ENCODE measurements at regions not wholly inside any gene's neighbourhood (a gene's known extent, or its start where the extent isn't known, plus 50 kb on each side); places are given as distances from the start of the nearest gene placed in this dataset.
A peak's percentile ranks its signal among the peaks of the same experiment; 100 is the strongest.
"Not testable (repeated sequence)": the region's sequence is repeated elsewhere in the genome, so short reads cannot be mapped to it uniquely, and the experiment has no call there.

DNA sequence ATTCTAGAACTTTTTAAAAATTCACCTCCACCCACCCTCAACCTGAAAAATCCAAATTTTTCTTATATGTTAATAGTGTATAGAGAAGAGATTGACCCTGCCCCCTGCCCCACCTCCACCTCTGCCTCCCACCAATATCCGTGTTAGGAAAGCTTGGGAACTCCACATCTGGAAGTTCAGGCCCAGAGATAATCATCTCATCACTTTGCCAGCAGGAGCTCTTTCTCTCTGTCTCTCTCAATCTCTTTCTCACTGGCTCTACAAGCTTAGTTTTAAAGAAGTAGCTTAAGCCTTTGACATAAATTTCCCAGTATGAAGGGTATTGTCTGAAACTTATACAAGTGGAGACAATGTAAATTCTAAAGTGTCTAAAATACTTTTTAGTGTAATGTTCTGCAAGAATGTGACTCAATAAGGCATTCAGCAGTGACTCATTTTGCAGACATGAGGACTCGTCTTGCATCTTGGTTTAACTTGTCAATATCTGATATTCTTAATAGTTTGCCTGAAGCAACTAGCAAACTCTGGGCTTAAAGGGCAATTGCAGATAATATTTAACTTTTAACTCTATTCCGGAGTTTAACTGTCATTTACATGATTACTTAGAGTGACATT lies 299.8 kb upstream of the EPHA3 start:
- peak in 1 of 3 donors; percentile 58 for DNase-seq

GRCh38 chr3:88809993-88810392 lies 297.4 kb upstream of the EPHA3 start:
- peak in 1 of 3 donors; percentile 6 for DNase-seq

- DNase-seq: peak in 1 of 3 donors; percentile 7
These were observed 297.0 kb upstream of the EPHA3 start for GRCh38 chr3:88810455-88810854.

- DNase-seq: no peak
These were observed 296.3 kb upstream of the EPHA3 start for GRCh38 chr3:88811096-88811495.

DNA sequence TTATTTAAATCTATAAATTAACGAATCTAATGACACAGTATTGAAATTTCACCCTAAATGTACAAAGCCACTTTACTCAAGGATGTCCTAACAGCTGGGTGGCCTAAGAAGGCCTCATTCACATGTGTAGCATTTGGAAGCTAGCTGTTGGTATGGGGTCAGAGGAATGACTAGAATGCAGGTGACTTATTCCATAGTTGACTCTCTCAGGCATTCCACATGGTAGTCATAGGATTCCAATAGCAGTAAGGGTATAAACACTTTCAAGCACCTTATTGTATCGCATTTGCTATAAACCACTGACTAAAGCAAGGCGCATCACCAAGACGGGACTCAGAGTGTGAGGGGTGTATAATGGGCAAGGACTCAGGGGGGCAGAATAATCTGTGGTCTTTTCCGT lies 294.8 kb upstream of the EPHA3 start:
- no peak for DNase-seq

DNA sequence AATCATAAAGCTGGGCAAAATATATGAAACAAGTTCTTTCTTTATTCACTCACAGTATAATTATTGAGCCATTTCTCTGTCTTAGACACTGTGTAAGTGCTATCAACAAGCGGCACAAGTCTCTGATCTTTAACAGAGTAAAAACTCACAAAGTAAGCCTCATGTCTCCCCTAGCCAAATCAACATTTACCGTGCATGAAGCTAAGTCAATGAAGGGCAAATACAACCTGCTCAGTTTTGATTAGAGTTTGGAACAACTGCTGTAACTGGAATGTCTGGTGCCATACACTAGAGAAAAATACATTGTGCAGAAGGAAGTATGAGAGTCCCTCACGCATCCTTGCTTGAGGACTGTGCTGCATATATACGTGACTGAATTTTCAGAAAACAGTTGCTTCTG lies 291.0 kb upstream of the EPHA3 start:
- DNase-seq: no peak

- DNase-seq: peak in 1 of 3 donors; percentile 17
These were observed 282.5 kb upstream of the EPHA3 start for GRCh38 chr3:88824666-88825564.

DNA sequence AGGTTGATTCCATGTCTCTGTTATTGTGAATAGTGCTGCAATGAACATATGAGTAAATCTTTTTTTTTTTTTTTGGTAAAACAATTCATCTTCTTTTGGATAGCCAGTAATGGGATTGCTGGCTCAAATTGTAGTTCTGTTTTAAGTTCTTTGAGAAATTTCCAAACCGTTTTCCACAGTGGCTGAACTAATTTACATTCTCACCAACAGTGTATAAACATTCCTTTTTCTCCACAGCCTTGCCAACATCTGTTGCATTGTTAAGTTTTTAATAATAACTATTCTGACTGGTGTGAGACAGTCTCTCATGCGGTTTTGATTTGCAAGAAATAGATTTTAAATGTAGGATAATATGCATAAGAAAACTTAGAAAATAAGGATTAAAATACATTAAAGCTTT lies 279.0 kb upstream of the EPHA3 start:
- DNase-seq: no peak

- no peak for DNase-seq
These were observed 254.8 kb upstream of the EPHA3 start for GRCh38 chr3:88852606-88853005.

GRCh38 chr3:88863196-88863595 lies 244.2 kb upstream of the EPHA3 start:
- DNase-seq: peak in 1 of 3 donors; percentile 24

DNA sequence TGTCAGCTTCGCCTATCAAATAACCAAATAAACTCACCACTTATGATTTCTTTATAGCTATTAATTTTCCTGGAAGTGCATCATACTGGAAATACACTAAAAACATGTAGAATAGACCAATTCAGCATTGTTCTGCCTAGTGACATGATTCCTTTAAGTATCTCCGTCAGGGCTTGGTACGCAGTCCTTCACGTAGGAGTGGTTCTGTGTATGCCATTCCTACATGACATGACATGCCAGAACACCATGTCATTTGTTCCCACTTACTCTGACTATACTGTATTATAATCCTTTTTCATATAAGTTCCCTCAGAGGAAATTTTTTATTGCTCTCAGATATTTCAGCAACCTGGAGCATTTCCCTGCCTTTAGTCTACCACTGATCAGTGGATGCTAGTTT lies 230.7 kb upstream of the EPHA3 start:
- no peak for DNase-seq

DNA sequence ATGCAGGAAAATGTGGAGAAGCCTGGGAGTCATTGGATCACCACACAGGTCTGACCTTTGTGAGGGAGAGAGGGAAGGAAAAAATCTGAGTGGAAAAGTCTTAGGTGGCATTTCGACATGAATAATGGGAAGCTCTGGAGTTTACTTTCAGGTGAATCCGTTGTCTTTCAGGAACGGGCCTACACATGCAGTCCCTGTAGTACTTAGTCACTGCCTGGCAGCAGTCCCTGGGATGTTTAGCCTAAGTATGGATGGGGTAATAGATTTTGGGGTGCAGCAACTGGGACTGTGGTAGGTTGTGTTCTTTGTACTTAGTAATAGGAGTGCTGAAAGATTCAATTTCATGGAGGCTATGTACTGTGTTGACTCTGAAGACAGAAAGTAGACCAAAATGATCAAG lies 227.5 kb upstream of the EPHA3 start:
- no peak for DNase-seq

GRCh38 chr3:88882121-88882520 lies 225.3 kb upstream of the EPHA3 start:
- no peak for DNase-seq

DNA sequence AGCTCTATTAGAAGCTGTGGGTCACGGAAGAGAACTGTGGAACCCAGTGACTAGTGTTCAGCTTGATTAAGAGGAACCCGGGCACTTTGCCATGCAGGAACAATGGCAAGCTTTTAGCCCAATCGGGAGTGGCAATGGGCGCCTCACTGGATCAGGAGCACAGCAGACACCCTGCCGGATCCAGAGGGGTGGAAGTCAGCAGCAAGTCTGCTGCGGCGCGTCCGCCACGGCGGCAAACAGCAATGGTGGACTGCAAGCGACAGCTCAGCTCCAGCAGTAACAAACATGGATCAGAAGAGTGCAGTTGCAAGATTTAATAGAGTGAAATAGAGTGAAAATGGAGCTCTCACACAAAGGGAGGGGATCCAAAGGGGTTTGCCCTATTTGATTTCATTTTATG lies 220.8 kb upstream of the EPHA3 start:
- DNase-seq: not testable (repeated sequence)

DNA sequence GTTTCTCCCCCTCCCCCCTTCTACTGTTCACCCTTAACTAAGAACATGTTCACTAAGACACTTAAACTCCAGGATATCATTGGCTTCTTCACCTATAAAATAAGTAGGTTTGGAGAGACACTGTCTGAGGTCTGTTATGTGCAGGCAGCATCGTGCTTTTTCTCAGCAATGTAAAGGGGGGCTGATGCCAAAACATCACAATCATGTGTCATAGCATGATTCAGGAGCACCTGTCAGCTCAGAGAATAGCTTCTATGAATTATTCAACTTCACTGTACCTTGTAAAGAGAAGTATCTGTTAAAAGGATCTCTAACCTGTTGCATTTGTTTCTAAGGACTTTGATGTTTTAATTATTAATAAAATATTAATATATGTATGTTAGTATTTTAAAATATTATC lies 211.4 kb upstream of the EPHA3 start:
- no peak for DNase-seq

GRCh38 chr3:88912294-88912877 lies 195.0 kb upstream of the EPHA3 start:
- DNase-seq: no peak

- DNase-seq: no peak
These were observed 188.6 kb upstream of the EPHA3 start for GRCh38 chr3:88918841-88919240.

GRCh38 chr3:88921986-88922385 lies 185.4 kb upstream of the EPHA3 start:
- DNase-seq: no peak

DNA sequence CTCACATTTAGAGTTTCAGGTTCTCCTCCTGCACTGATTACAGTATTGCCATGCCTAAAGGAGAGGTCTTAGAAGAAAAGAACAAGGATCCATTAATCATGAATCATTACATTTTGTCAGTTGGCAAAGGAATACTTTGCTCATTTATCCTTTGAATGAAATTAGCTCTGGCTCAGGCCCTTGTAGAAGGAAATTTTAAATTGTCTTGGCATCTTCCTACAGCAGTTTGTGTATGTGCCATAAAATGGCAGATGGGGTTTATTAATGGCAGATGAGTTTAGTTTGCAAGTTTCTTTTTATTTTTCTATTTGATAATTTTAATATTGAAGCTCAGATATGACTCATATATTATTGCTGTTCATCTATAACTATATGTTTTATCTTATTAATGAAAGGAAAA lies 181.2 kb upstream of the EPHA3 start:
- DNase-seq: no peak

- no peak for DNase-seq
These were observed 176.8 kb upstream of the EPHA3 start for GRCh38 chr3:88930611-88931010.

DNA sequence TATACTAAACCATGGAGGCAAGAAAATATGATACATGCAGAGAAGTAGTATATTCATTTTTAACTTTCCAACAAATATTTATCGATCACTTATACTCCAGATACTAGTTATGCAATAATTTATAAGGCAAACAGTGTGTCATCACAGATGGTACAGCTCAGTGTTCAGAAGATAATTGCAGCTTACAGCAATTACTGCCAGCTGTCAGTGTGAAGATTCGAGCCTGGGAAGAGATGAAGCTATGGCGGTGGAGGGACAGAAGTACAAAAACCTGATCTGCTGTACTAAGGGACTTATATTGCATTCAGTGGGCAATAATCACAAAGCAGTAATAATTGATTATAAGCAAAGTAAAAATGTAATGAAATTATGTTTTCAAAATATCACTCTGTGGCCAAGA lies 170.6 kb upstream of the EPHA3 start:
- DNase-seq: peak in 1 of 3 donors; percentile 18

DNA sequence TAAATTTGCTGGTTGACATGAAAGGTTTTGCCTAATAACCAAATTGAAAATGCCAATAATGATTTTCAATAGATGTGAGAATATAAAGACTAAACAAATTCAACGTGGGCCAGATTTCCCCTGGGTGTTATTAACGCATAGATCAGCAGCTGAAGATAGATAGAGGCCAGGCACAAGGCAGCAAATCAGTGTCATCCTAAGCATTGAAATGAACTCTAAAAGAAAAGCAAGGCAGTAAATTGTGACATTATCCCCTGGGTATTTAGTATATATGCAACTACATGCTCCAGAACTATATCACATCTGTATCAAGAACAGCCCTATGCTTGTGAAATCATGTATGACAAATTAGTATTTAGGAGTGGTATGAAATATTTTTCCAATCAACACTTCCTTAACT lies 167.1 kb upstream of the EPHA3 start:
- DNase-seq: no peak

DNA sequence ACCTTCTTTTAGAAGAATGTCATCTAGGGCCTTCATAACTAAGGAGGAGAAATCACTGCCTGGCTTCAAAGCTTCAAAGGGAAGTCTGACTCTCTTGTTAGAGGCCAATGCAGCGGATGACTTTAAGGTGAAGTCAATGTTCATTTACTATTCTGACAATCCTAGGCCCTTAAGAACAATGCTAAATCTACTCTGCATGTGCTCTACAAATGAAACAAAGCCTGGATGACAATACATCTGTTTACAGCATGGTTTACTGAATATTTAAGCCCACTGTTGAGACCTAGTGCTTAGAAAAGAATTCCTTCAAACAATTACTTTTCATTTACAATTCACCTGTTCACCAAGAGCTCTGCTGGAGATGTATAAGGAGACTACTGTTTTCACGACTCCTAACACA lies 160.4 kb upstream of the EPHA3 start:
- no peak for DNase-seq
